GM12891 (cell line): ENCODE measurements at regions not wholly inside any gene's neighbourhood (a gene's known extent, or its start where the extent isn't known, plus 50 kb on each side); places are given as distances from the start of the nearest gene placed in this dataset.

Source experiments
- POLR2A ChIP-seq: IDR thresholded peaks from 2 replicates; pipeline ENCODE4 v1.6.1; 2011; ENCODE audit warnings: low read depth, low read length, control low read depth
- POLR2AphosphoS5 ChIP-seq: IDR thresholded peaks from 2 replicates; pipeline ENCODE4 v1.6.1; 2011; ENCODE audit warnings: low read depth, low read length, control low read depth
- SPI1 ChIP-seq: IDR thresholded peaks from 2 replicates; pipeline ENCODE4 v1.6.1; 2011; ENCODE audit warnings: low read depth, low read length, control low read depth
- TAF1 ChIP-seq: IDR thresholded peaks from 2 replicates; pipeline ENCODE4 v1.6.1; 2011; ENCODE audit warnings: low read depth, low read length, control low read depth

- TF ChIP-seq TAF1 (no peak), POLR2AphosphoS5 (no peak), POLR2A (no peak), SPI1 (no peak)
Observed at GRCh38 chr1:100649146-100649545, 70.4 kb upstream of the VCAM1 start.
